ENCODE measurements at regions not wholly inside any gene's neighbourhood (a gene's known extent, or its start where the extent isn't known, plus 50 kb on each side); places are given as distances from the start of the nearest gene placed in this dataset.

DNA sequence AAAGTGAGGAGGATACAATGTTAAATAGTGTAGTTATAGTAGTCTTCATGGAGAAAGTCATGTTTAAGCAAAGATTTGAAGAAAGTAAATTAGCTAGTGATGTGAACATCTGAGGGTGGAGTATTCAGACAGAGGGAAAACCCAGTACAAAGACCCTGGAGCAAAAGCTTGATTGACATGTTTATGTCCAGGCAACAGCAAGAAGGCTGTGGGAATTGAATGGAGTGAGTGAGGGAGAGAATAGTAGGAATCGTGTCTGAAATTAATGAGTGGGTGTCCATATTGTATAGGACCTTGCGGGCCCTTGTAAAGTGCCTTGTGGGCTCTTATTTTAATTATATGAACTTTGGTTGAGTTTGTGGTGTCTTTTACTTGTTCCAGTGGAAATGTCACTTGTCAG is 424.1 kb upstream of the KIRREL3 start:
- no peak for TF ChIP-seq YY1 (IDR thresholded peaks at IDR 0.05; ENCODE audit: insufficient read depth, insufficient read length)
- TF ChIP-seq SUZ12 (IDR thresholded peaks at IDR 0.05; ENCODE audit: extremely low read depth, insufficient read depth, insufficient read length), result no peak
